ENCODE measurements at regions not wholly inside any gene's neighbourhood (a gene's known extent, or its start where the extent isn't known, plus 50 kb on each side); places are given as distances from the start of the nearest gene placed in this dataset.

GRCh38 chr12:105798256-105798845 is 340.4 kb downstream of the NUAK1 start:
- TF ChIP-seq CTCF (IDR thresholded peaks at IDR 0.05): no peak
- ATAC-seq (ENCODE audit: low FRiP score) (no peak), DNase-seq (ENCODE audit: low spot score) (no peak)

GRCh38 chr12:105799103-105799502 is 339.7 kb downstream of the NUAK1 start:
- ATAC-seq (ENCODE audit: low FRiP score) (no peak), DNase-seq (ENCODE audit: low spot score) (no peak)
- no peak for TF ChIP-seq CTCF (IDR thresholded peaks at IDR 0.05)

- ATAC-seq (ENCODE audit: low FRiP score): no peak
- DNase-seq (ENCODE audit: low spot score): no peak
- TF ChIP-seq CTCF (IDR thresholded peaks at IDR 0.05): no peak
These were observed 337.4 kb downstream of the NUAK1 start for GRCh38 chr12:105801351-105801750.

- no peak for TF ChIP-seq CTCF (IDR thresholded peaks at IDR 0.05)
- DNase-seq (ENCODE audit: low spot score): no peak
- ATAC-seq (ENCODE audit: low FRiP score): no peak
These were observed 335.5 kb downstream of the NUAK1 start for GRCh38 chr12:105803292-105803691.

GRCh38 chr12:105804591-105805265 is 334.0 kb downstream of the NUAK1 start:
- DNase-seq (ENCODE audit: low spot score) (no peak), ATAC-seq (ENCODE audit: low FRiP score) (no peak)
- no peak for TF ChIP-seq CTCF (IDR thresholded peaks at IDR 0.05)

GRCh38 chr12:105805730-105806399 is 332.9 kb downstream of the NUAK1 start:
- no peak for TF ChIP-seq CTCF (IDR thresholded peaks at IDR 0.05)
- no peak for DNase-seq (ENCODE audit: low spot score)
- no peak for ATAC-seq (ENCODE audit: low FRiP score)

- no peak for ATAC-seq (ENCODE audit: low FRiP score)
- no peak for DNase-seq (ENCODE audit: low spot score)
- TF ChIP-seq CTCF (IDR thresholded peaks at IDR 0.05): no peak
These were observed 332.4 kb downstream of the NUAK1 start for GRCh38 chr12:105806400-105806770.

All from omental fat pad (tissue), 3 donors.